Neural cell (in vitro differentiated cells): ENCODE measurements at regions not wholly inside any gene's neighbourhood (a gene's known extent, or its start where the extent isn't known, plus 50 kb on each side); places are given as distances from the start of the nearest gene placed in this dataset.
A peak's percentile ranks its signal among the peaks of the same experiment; 100 is the strongest.

Experiments used
- H2AFZ ChIP-seq: fragments of 200-600, 300-800 bp; sonication (generic), shearing (Covaris generic); 2 replicates; pipeline ENCODE4 v1.6.0; 2014; ENCODE audit warnings: low read depth, mild to moderate bottlenecking, antibody characterized with exemption, low read length, moderate library complexity
- H3F3A ChIP-seq: fragments of 200-600 bp; shearing (Covaris generic); 2 replicates; pipeline ENCODE4 v1.6.1; 2016; ENCODE audit warnings: mild to moderate bottlenecking, moderate library complexity, mixed read lengths, antibody characterized with exemption, low read length; ENCODE audit not compliant: insufficient read depth, poor library complexity, severe bottlenecking
- H3K27ac ChIP-seq: fragments of 200-600, 300-800 bp; sonication (generic), shearing (Covaris generic); 2 replicates; pipeline ENCODE4 v1.5.1; 2014; ENCODE audit warnings: mild to moderate bottlenecking, low read length, moderate library complexity
- H3K27me3 ChIP-seq: fragments of 300-800, 200-600 bp; sonication (generic), shearing (Covaris generic); 2 replicates; pipeline ENCODE4 v1.6.0; 2014; ENCODE audit warnings: mild to moderate bottlenecking, low read depth, low read length, moderate library complexity; ENCODE audit not compliant: insufficient read depth
- H3K36me3 ChIP-seq: fragments of 300-800, 200-600 bp; sonication (generic), shearing (Covaris generic); 2 replicates; pipeline ENCODE4 v1.5.1; 2014; ENCODE audit warnings: mild to moderate bottlenecking, antibody characterized with exemption, low read length, moderate library complexity; ENCODE audit not compliant: insufficient read depth
- H3K4me2 ChIP-seq: fragments of 300-800, 200-600 bp; sonication (generic), shearing (Covaris generic); 2 replicates; pipeline ENCODE4 v1.6.0; 2014; ENCODE audit warnings: mild to moderate bottlenecking, low read length
- H3K4me3 ChIP-seq: fragments of 300-800, 200-600 bp; sonication (generic), shearing (Covaris generic); 2 replicates; pipeline ENCODE4 v1.5.1; 2014; ENCODE audit warnings: mild to moderate bottlenecking, low read length, moderate library complexity
- H3K79me2 ChIP-seq: fragments of 200-600 bp; shearing (Covaris generic); replicated peaks from 2 replicates; pipeline ENCODE4 v1.6.0; 2014; ENCODE audit warnings: mild to moderate bottlenecking, low read length, moderate library complexity; ENCODE audit not compliant: insufficient read depth
- H3K9ac ChIP-seq: fragments of 300-800, 200-600 bp; sonication (generic), shearing (Covaris generic); 2 replicates; pipeline ENCODE4 v1.6.1; 2016; ENCODE audit warnings: mild to moderate bottlenecking, low read length, mixed read lengths
- H3K9me2 ChIP-seq: fragments of 200-600 bp; shearing (Covaris generic); 2 replicates; pipeline ENCODE4 v1.6.1; 2016; ENCODE audit warnings: mild to moderate bottlenecking, low read length, mixed read lengths; ENCODE audit not compliant: insufficient read depth
- H3K9me3 ChIP-seq: fragments of 200-600, 300-800 bp; sonication (generic), shearing (Covaris generic); 2 replicates; pipeline ENCODE4 v1.6.1; 2016; ENCODE audit warnings: mild to moderate bottlenecking, mixed run types, low read length, moderate library complexity, mixed read lengths
- H4K20me1 ChIP-seq: fragments of 200-600 bp; shearing (Covaris generic); 2 replicates; pipeline ENCODE4 v1.6.1; 2016; ENCODE audit warnings: mild to moderate bottlenecking, mixed run types; ENCODE audit not compliant: insufficient read depth
- EP300 ChIP-seq: fragments of 450-650 bp; conservative IDR thresholded peaks from 2 replicates; pipeline ENCODE4 v1.6.1; 2014; ENCODE audit warnings: antibody characterized with exemption, mild to moderate bottlenecking, moderate library complexity; ENCODE audit not compliant: poor library complexity, severe bottlenecking
- EZH2 ChIP-seq: fragments of 200-600, 300-800 bp; shearing (Covaris generic), sonication (generic); IDR thresholded peaks from 2 replicates; pipeline ENCODE4 v1.6.1; 2014; ENCODE audit warnings: antibody characterized with exemption, low read length, borderline replicate concordance, mild to moderate bottlenecking; ENCODE audit not compliant: insufficient read depth, poor library complexity, severe bottlenecking
- MXI1 ChIP-seq: fragments of 450-650 bp; conservative IDR thresholded peaks from 2 replicates; pipeline ENCODE4 v1.6.1; 2014; ENCODE audit warnings: antibody characterized with exemption, mild to moderate bottlenecking; ENCODE audit not compliant: poor library complexity, severe bottlenecking
- POLR2AphosphoS5 ChIP-seq: IDR thresholded peaks from 2 replicates; pipeline ENCODE4 v1.6.1; 2012
- RAD21 ChIP-seq: fragments of 450-650 bp; conservative IDR thresholded peaks from 2 replicates; pipeline ENCODE4 v1.6.1; 2014; ENCODE audit warnings: antibody characterized with exemption, mild to moderate bottlenecking, moderate library complexity
- REST ChIP-seq: IDR thresholded peaks from 2 replicates; pipeline ENCODE4 v1.6.1; 2012; ENCODE audit warnings: borderline replicate concordance
- SMC3 ChIP-seq: fragments of 450-650 bp; conservative IDR thresholded peaks from 2 replicates; pipeline ENCODE4 v1.6.1; 2014; ENCODE audit warnings: antibody characterized with exemption, mild to moderate bottlenecking, moderate library complexity; ENCODE audit not compliant: poor library complexity
- TAF1 ChIP-seq: IDR thresholded peaks from 2 replicates; pipeline ENCODE4 v1.6.1; 2012; ENCODE audit warnings: low read depth
- TF ChIP-seq, protein P1 (sequence below): fragments of 450-650 bp; IDR thresholded peaks from 2 replicates; pipeline ENCODE4 v1.5.1; 2014; ENCODE audit warnings: antibody characterized with exemption, mild to moderate bottlenecking, moderate library complexity; ENCODE audit not compliant: poor library complexity, severe bottlenecking

DNA sequence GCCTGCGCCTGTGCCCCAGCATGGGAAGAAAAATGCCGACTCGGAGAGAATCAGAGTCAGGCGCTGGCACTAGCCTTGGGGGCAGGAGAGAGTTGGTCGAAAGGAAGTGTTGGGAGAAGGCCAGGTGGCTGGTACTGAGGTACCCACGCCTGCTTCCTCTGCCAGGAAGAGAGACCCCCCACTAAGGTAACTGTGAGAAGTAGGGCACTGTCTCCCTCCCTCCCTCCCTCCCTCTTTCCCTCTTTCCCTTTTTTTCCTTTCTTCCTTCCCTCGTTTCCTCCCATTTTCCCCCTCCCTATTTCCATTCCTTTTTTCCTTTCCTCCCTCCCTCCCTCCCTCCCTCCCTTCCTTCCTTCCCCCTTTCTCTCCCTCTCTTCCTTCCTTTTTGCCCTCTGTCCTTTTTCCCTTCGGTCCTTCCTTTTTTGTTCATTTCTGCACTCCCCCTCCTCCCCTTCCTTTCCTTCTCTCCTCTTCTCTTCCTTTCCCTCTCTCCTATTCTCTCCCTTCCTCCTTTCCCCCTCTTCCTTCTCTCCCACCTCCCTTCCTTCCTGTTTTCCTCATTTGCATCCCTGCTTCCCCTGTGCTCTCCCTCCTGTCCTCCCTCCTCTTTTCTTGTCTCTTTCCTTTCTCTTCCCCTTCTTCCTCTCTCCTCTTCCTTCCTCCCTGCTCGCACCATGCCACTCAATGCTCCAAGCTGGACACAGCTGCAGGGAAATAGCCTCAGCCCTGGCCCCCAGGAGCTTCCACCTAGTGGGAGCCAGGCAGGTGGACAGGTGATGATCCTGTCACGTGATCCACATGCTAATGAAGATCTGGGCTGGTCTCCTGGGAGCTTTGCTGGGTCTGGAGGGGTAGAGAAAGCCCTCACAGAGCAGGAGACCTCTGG lies 148.0 kb downstream of the DHX35 start:
- Histone ChIP-seq H3K27ac (no peak overlapping the region), H4K20me1 (no peaks in the 10 kb centered on the region), H3K9ac (peak overlapping the region; percentile 5), H3K36me3 (no peaks in the 10 kb centered on the region), H3K9me2 (no peaks in the 10 kb centered on the region), H3K4me2 (no peak overlapping the region), H3K27me3 (no peaks in the 10 kb centered on the region), H3K79me2 (no peaks in the 10 kb centered on the region), H3K9me3 (no peaks in the 10 kb centered on the region), H2AFZ (no peak overlapping the region), H3K4me3 (no peak overlapping the region), H3F3A (no peaks in the 10 kb centered on the region)
- TF ChIP-seq EZH2 (no peak), MXI1 (no peak), RAD21 (no peak), TAF1 (no peak), SMC3 (no peak), EP300 (no peak), REST (no peak), POLR2AphosphoS5 (no peak)
- TF ChIP-seq, protein P1, sequence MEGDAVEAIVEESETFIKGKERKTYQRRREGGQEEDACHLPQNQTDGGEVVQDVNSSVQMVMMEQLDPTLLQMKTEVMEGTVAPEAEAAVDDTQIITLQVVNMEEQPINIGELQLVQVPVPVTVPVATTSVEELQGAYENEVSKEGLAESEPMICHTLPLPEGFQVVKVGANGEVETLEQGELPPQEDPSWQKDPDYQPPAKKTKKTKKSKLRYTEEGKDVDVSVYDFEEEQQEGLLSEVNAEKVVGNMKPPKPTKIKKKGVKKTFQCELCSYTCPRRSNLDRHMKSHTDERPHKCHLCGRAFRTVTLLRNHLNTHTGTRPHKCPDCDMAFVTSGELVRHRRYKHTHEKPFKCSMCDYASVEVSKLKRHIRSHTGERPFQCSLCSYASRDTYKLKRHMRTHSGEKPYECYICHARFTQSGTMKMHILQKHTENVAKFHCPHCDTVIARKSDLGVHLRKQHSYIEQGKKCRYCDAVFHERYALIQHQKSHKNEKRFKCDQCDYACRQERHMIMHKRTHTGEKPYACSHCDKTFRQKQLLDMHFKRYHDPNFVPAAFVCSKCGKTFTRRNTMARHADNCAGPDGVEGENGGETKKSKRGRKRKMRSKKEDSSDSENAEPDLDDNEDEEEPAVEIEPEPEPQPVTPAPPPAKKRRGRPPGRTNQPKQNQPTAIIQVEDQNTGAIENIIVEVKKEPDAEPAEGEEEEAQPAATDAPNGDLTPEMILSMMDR, result no peak

DNA sequence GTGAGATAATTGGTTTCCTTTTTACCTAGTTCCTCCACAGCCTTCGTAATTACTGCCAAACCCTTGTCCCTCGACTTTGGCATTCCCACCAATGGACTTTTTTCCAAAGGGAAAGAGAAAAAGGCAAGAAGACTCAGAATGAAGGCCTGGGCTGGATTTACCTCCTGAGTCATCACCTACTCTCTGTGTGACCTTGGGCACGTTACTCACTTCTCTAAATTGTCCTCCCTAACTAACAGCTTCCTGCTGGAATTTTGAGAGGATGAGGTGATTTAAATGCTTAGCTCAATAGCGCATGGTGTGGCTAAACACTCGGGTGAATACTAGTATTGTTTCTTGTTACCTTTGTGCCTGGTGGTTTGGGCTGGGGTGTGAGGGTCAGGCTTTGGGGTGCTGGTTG lies 146.6 kb downstream of the DHX35 start:
- Histone ChIP-seq H3K9me3 (no peaks in the 10 kb centered on the region), H3K9me2 (no peaks in the 10 kb centered on the region), H3K27ac (no peak overlapping the region), H3K9ac (no peak overlapping the region), H2AFZ (no peak overlapping the region), H3K4me2 (no peak overlapping the region), H3K36me3 (no peaks in the 10 kb centered on the region), H3K4me3 (no peak overlapping the region), H4K20me1 (no peaks in the 10 kb centered on the region), H3K27me3 (no peaks in the 10 kb centered on the region), H3F3A (no peaks in the 10 kb centered on the region), H3K79me2 (no peaks in the 10 kb centered on the region)
- no peak for TF ChIP-seq RAD21
- TF ChIP-seq, protein P1, result no peak
- TF ChIP-seq EP300, result no peak
- TF ChIP-seq EZH2, result no peak
- TF ChIP-seq MXI1, result no peak
- no peak for TF ChIP-seq REST
- TF ChIP-seq TAF1, result no peak
- no peak for TF ChIP-seq SMC3
